ENCODE measurements at regions not wholly inside any gene's neighbourhood (a gene's known extent, or its start where the extent isn't known, plus 50 kb on each side); places are given as distances from the start of the nearest gene placed in this dataset.

DNA sequence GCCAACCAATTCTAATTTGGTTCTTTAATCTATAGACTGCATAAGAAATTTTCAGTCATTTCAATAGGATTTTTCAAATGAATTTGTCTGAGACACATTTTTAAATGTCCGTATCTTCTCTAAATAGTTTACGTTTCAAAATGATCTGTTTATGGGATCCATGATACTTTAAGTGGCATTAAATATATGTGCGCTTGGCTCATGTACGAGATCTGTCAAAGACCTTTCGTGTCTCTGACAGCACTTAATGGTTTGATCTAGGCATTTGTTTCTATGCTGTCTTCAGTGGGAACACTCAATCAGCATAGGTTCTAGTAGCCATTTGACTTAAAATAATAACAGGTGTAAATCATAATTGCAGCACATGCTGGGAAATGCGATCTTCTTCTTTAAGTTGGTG lies 731.0 kb downstream of the CENPC start:
- H3K27me3 Mint-ChIP-seq (ENCODE audit: low read depth): no peaks in the 10 kb centered on the region
- no peaks in the 10 kb centered on the region for H3K9me3 Mint-ChIP-seq
- no peak for DNase-seq (ENCODE audit: low read depth, low spot score)
- no peaks in the 10 kb centered on the region for H3K4me1 Mint-ChIP-seq
- H3K4me3 Mint-ChIP-seq: no peak overlapping the region
- H3K27ac Mint-ChIP-seq (ENCODE audit: unreplicated experiment): no peak overlapping the region
- TF ChIP-seq, protein P1, sequence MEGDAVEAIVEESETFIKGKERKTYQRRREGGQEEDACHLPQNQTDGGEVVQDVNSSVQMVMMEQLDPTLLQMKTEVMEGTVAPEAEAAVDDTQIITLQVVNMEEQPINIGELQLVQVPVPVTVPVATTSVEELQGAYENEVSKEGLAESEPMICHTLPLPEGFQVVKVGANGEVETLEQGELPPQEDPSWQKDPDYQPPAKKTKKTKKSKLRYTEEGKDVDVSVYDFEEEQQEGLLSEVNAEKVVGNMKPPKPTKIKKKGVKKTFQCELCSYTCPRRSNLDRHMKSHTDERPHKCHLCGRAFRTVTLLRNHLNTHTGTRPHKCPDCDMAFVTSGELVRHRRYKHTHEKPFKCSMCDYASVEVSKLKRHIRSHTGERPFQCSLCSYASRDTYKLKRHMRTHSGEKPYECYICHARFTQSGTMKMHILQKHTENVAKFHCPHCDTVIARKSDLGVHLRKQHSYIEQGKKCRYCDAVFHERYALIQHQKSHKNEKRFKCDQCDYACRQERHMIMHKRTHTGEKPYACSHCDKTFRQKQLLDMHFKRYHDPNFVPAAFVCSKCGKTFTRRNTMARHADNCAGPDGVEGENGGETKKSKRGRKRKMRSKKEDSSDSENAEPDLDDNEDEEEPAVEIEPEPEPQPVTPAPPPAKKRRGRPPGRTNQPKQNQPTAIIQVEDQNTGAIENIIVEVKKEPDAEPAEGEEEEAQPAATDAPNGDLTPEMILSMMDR (conservative IDR thresholded peaks at IDR 0.05): no peak
- no peaks in the 10 kb centered on the region for H3K36me3 Mint-ChIP-seq (ENCODE audit: low read depth)

DNA sequence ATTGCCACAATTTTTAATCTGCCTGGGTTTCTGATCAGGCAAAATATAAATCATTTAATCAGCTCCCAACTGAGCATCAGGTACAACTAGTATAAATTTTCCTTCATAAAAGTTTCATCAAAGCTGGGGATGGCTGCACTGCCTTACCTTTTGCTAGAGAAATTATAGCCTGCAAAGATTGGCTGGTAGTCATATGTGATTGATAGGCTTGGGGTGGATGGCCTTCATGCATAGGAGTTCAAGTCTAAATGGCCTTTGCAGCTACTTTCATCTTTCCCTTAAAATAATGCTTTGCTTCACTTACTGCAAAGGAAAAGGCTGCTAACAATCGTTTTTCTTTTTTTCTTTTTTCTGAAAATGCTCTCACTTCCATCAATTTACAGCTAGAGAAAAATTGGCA lies 739.7 kb downstream of the CENPC start:
- no peak for DNase-seq (ENCODE audit: low read depth, low spot score)
- Mint-ChIP-seq H3K36me3 (ENCODE audit: low read depth) (no peaks in the 10 kb centered on the region), H3K4me1 (no peaks in the 10 kb centered on the region), H3K4me3 (no peak overlapping the region), H3K27me3 (ENCODE audit: low read depth) (no peaks in the 10 kb centered on the region), H3K9me3 (no peaks in the 10 kb centered on the region), H3K27ac (ENCODE audit: unreplicated experiment) (no peak overlapping the region)
- TF ChIP-seq, protein P1 (conservative IDR thresholded peaks at IDR 0.05): no peak

DNA sequence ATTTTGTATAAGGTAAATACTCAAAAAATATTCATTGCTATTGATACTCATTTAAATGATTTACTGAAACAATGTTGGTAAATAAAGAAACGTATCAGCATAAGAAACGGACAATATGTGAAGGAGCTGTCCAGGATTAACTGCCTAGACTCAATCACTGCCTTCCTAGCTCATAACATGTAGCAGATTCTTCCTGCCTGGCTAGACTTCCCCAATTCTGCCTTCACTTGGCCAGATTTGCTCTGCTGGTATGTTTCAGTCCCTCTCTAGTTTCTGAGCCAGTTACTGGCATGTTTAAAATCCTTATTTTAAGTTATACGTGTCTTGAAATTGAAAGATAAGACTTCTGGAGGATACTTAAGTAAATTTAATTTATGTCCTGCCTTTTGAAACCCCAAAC lies 740.3 kb downstream of the CENPC start:
- TF ChIP-seq, protein P1 (conservative IDR thresholded peaks at IDR 0.05): no peak
- Mint-ChIP-seq H3K27ac (ENCODE audit: unreplicated experiment) (no peak overlapping the region), H3K36me3 (ENCODE audit: low read depth) (no peaks in the 10 kb centered on the region)

DNA sequence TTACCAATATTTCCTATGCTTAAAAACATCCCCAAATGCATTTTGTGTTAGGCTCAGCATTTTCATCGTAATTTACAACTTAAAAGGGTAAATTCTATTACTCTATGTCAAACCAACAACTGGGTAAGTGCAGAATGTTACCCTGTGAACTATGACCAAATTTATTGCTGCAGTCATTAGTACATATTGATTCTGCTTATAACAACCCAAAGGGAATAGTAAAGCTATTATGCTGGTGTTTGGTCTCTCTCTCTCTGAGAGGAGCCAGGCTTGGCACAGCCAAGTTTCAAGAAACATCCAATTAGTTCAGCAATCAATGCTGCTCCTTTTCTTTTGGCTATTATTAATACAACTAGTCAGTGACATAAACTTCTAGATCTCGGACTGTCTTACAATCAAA lies 747.7 kb downstream of the CENPC start:
- Mint-ChIP-seq H3K36me3 (ENCODE audit: low read depth) (no peaks in the 10 kb centered on the region), H3K27me3 (ENCODE audit: low read depth) (no peaks in the 10 kb centered on the region), H3K9me3 (no peaks in the 10 kb centered on the region), H3K4me3 (no peak overlapping the region), H3K27ac (ENCODE audit: unreplicated experiment) (no peak overlapping the region), H3K4me1 (no peaks in the 10 kb centered on the region)
- TF ChIP-seq, protein P1 (conservative IDR thresholded peaks at IDR 0.05): no peak
- no peak for DNase-seq (ENCODE audit: low read depth, low spot score)

More for the DNA sequence above, 740.3 kb downstream of the CENPC start:
- Mint-ChIP-seq H3K9me3 (no peaks in the 10 kb centered on the region), H3K4me3 (no peak overlapping the region), H3K27me3 (ENCODE audit: low read depth) (no peaks in the 10 kb centered on the region), H3K4me1 (no peaks in the 10 kb centered on the region)
- no peak for DNase-seq (ENCODE audit: low read depth, low spot score)

DNA sequence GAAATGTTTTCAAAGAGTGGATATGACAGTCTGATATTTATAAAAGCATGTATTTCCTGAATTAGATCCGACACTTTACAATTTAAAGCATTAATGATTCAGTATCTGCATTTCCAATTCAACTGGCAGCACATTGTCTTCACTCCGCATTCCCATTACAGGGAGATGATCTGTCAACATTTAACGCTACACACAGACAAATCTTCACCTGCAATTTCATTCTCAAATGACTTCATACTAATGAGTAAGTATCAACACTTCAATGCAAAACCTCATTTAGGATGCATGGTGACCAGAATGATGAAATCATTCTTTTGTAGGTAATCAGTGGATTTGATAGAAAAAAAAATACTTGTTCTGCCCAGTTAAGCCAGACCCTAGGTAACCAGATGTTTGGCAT lies 749.6 kb downstream of the CENPC start:
- H3K27me3 Mint-ChIP-seq (ENCODE audit: low read depth): no peaks in the 10 kb centered on the region

More for the DNA sequence above, 749.6 kb downstream of the CENPC start:
- H3K36me3 Mint-ChIP-seq (ENCODE audit: low read depth): no peaks in the 10 kb centered on the region
- H3K4me1 Mint-ChIP-seq: no peaks in the 10 kb centered on the region
- H3K9me3 Mint-ChIP-seq: peaks cover 2% of the 10 kb centered on the region
- no peak for DNase-seq (ENCODE audit: low read depth, low spot score)
- TF ChIP-seq, protein P1 (conservative IDR thresholded peaks at IDR 0.05): no peak
- H3K4me3 Mint-ChIP-seq: no peak overlapping the region
- H3K27ac Mint-ChIP-seq (ENCODE audit: unreplicated experiment): no peak overlapping the region
